VCaP (cell line): ENCODE measurements at regions not wholly inside any gene's neighbourhood (a gene's known extent, or its start where the extent isn't known, plus 50 kb on each side); places are given as distances from the start of the nearest gene placed in this dataset.

ENCODE experiments used
- H3K27ac ChIP-seq: fragments of 450-650 bp; 2 replicates; pipeline ENCODE4 v1.5.1; 2017
- CTCF ChIP-seq: fragments of 450-650 bp; conservative IDR thresholded peaks from 2 replicates; pipeline ENCODE4 v1.5.1; 2017; ENCODE audit warnings: mild to moderate bottlenecking, moderate library complexity

GRCh38 chr2:105574796-105575344 is 169.8 kb upstream of the NCK2 start:
- H3K27ac ChIP-seq: no peak overlapping the region
- no peak for TF ChIP-seq CTCF

- no peak for TF ChIP-seq CTCF
Observed at GRCh38 chr2:105573910-105574655, 170.6 kb upstream of the NCK2 start.

GRCh38 chr2:105573490-105573889 is 171.2 kb upstream of the NCK2 start:
- H3K27ac ChIP-seq: no peak overlapping the region
- TF ChIP-seq CTCF: no peak

More at GRCh38 chr2:105573910-105574655, 170.6 kb upstream of the NCK2 start:
- H3K27ac ChIP-seq: no peak overlapping the region

GRCh38 chr2:105571445-105571987 is 172.7 kb upstream of the FHL2 start:
- TF ChIP-seq CTCF: no peak

GRCh38 chr2:105570757-105571156 is 171.9 kb upstream of the FHL2 start:
- no peak for TF ChIP-seq CTCF
- H3K27ac ChIP-seq: no peak overlapping the region

More at GRCh38 chr2:105571445-105571987, 172.7 kb upstream of the FHL2 start:
- H3K27ac ChIP-seq: no peak overlapping the region

- no peak overlapping the region for H3K27ac ChIP-seq
- no peak for TF ChIP-seq CTCF
Observed at GRCh38 chr2:105570326-105570725, 171.5 kb upstream of the FHL2 start.

- no peak overlapping the region for H3K27ac ChIP-seq
- no peak for TF ChIP-seq CTCF
Observed at GRCh38 chr2:105569606-105570005, 170.8 kb upstream of the FHL2 start.
